Adrenal gland (tissue), 5 donors: ENCODE measurements at regions not wholly inside any gene's neighbourhood (a gene's known extent, or its start where the extent isn't known, plus 50 kb on each side); places are given as distances from the start of the nearest gene placed in this dataset.

ENCODE experiments used
- POLR2A ChIP-seq, 2 donors: fragments of 450-650 bp; IDR thresholded peaks; one replicate each; pipeline ENCODE4 v1.6.1; 2017; ENCODE audit warnings: antibody characterized with exemption in 2 of 2, mild to moderate bottlenecking in 2 of 2, moderate library complexity in 1 of 2
- TF ChIP-seq, protein P1 (sequence below), 6 experiments: fragments of 450-650 bp in 4 of 6; fragments of 200-600 bp in 2 of 6; sonication (generic) in 1 of 6; IDR thresholded peaks; 1 replicate in 5 of 6; 2 replicates in 1 of 6; pipeline versions ENCODE4 v1.5.1 to v1.8.0; 2016 to 2021; ENCODE audit warnings: antibody characterized with exemption in 6 of 6, mild to moderate bottlenecking in 2 of 6, moderate library complexity in 1 of 6
- donor health status: DM: no; HTN: no; CAD: no.

DNA sequence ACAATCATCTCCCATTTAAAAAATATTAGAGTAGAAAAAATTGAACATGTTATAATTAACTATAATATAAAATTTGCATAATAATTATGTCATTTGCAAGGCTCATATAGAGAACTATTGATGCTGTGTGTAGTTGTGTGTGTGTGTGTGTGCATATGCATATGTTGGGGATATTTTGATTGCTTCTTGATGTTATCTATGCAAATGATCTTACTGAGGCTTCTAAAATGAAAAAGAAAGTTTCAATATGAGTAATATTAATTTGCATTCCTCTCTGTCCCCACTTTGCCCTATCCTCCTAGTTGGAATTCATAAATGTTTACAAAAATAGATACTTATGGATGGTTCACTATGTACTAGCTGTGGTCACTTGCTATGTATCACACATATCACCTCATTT lies 523.3 kb downstream of the TRIB2 start:
- TF ChIP-seq, protein P1, sequence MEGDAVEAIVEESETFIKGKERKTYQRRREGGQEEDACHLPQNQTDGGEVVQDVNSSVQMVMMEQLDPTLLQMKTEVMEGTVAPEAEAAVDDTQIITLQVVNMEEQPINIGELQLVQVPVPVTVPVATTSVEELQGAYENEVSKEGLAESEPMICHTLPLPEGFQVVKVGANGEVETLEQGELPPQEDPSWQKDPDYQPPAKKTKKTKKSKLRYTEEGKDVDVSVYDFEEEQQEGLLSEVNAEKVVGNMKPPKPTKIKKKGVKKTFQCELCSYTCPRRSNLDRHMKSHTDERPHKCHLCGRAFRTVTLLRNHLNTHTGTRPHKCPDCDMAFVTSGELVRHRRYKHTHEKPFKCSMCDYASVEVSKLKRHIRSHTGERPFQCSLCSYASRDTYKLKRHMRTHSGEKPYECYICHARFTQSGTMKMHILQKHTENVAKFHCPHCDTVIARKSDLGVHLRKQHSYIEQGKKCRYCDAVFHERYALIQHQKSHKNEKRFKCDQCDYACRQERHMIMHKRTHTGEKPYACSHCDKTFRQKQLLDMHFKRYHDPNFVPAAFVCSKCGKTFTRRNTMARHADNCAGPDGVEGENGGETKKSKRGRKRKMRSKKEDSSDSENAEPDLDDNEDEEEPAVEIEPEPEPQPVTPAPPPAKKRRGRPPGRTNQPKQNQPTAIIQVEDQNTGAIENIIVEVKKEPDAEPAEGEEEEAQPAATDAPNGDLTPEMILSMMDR (IDR thresholded peaks at IDR 0.05), result no peak
- no peak for TF ChIP-seq POLR2A (IDR thresholded peaks at IDR 0.05)
